Karpas-422 (cell line): ENCODE measurements at regions not wholly inside any gene's neighbourhood (a gene's known extent, or its start where the extent isn't known, plus 50 kb on each side); places are given as distances from the start of the nearest gene placed in this dataset.

Experiments used
- DNase-seq: peaks from one replicate; pipeline ENCODE4 v3.0.0-alpha.2; 2015
- H2AFZ ChIP-seq: fragments of 200-600 bp; sonication (generic); 2 replicates; pipeline ENCODE4 v1.6.1; 2014; ENCODE audit warnings: antibody characterized with exemption, low read length, mixed read lengths
- H3K27ac ChIP-seq: fragments of 200-600 bp; sonication (generic); 2 replicates; pipeline ENCODE4 v1.5.1; 2014; ENCODE audit warnings: mild to moderate bottlenecking, low read length, moderate library complexity
- H3K27me3 ChIP-seq: fragments of 200-600 bp; sonication (generic); 2 replicates; pipeline ENCODE4 v1.6.1; 2014; ENCODE audit warnings: low read length, mixed read lengths
- H3K36me3 ChIP-seq: fragments of 200-600 bp; sonication (generic); 2 replicates; pipeline ENCODE4 v1.6.1; 2014; ENCODE audit warnings: low read length, mixed read lengths; ENCODE audit not compliant: insufficient read depth
- H3K4me1 ChIP-seq: fragments of 200-600 bp; sonication (generic); 2 replicates; pipeline ENCODE4 v1.6.1; 2014; ENCODE audit warnings: mild to moderate bottlenecking, low read length, mixed read lengths
- H3K4me2 ChIP-seq: fragments of 200-600 bp; sonication (generic); 2 replicates; pipeline ENCODE4 v1.6.1; 2014; ENCODE audit warnings: low read length, low read depth, mild to moderate bottlenecking; ENCODE audit not compliant: poor library complexity, severe bottlenecking
- H3K4me3 ChIP-seq: fragments of 200-600 bp; sonication (generic); 2 replicates; pipeline ENCODE4 v1.5.1; 2014; ENCODE audit warnings: mild to moderate bottlenecking, antibody characterized with exemption, low read length, mixed read lengths
- H3K79me2 ChIP-seq: fragments of 200-600 bp; sonication (generic); 2 replicates; pipeline ENCODE4 v1.6.1; 2014; ENCODE audit warnings: mild to moderate bottlenecking, low read length, mixed read lengths
- H3K9ac ChIP-seq: fragments of 200-600 bp; sonication (generic); 2 replicates; pipeline ENCODE4 v1.6.0; 2014; ENCODE audit warnings: low read length
- H3K9me2 ChIP-seq: fragments of 200-600 bp; sonication (generic), shearing (Covaris generic); replicated peaks from 2 replicates; pipeline ENCODE4 v1.6.0; 2014; ENCODE audit warnings: mild to moderate bottlenecking, low read length, moderate library complexity; ENCODE audit not compliant: insufficient read depth
- H3K9me3 ChIP-seq: fragments of 300-700, 200-600 bp; sonication (generic); 2 replicates; pipeline ENCODE4 v1.6.1; 2014; ENCODE audit warnings: low read length, mixed read lengths
- H4K20me1 ChIP-seq: fragments of 200-600 bp; sonication (generic); 2 replicates; pipeline ENCODE4 v1.6.1; 2014; ENCODE audit warnings: mild to moderate bottlenecking, antibody characterized with exemption, low read length, low read depth; ENCODE audit not compliant: insufficient read depth

- Histone ChIP-seq H2AFZ (no peak overlapping the region), H4K20me1 (no peaks in the 10 kb centered on the region), H3K27me3 (no peaks in the 10 kb centered on the region), H3K9ac (no peak overlapping the region), H3K4me1 (no peaks in the 10 kb centered on the region), H3K4me2 (no peak overlapping the region), H3K79me2 (no peaks in the 10 kb centered on the region), H3K27ac (no peak overlapping the region), H3K9me2 (no peaks in the 10 kb centered on the region), H3K4me3 (no peak overlapping the region), H3K36me3 (no peaks in the 10 kb centered on the region), H3K9me3 (no peaks in the 10 kb centered on the region)
- DNase-seq: no peak
Observed at GRCh38 chr3:99357131-99357530, 281.3 kb upstream of the COL8A1 start.

DNA sequence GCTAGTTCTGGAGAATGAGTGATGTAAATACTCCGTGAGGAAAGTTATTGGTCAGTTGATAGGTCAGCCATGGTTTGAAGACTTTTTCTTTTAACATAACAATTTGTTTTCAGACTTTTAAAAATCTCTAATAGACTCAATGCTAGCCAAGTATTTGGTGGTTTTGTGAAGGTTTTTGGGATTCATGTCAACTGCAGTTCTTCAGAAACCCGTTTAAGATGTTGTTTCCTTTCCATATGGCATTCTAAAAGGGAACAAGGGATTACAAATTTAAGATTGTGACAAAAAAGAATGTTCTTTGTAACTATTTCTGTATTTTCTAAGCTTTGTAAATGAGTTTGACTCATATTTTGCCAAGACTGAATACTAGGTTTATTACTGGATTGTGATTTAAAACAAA lies 281.7 kb upstream of the COL8A1 start:
- Histone ChIP-seq H3K36me3 (no peaks in the 10 kb centered on the region), H3K27ac (no peak overlapping the region), H3K9me2 (no peaks in the 10 kb centered on the region), H3K9ac (no peak overlapping the region), H3K27me3 (no peaks in the 10 kb centered on the region), H2AFZ (no peak overlapping the region), H3K9me3 (no peaks in the 10 kb centered on the region), H4K20me1 (no peaks in the 10 kb centered on the region), H3K4me2 (no peak overlapping the region), H3K79me2 (no peaks in the 10 kb centered on the region), H3K4me1 (no peaks in the 10 kb centered on the region), H3K4me3 (no peak overlapping the region)
- DNase-seq: no peak

DNA sequence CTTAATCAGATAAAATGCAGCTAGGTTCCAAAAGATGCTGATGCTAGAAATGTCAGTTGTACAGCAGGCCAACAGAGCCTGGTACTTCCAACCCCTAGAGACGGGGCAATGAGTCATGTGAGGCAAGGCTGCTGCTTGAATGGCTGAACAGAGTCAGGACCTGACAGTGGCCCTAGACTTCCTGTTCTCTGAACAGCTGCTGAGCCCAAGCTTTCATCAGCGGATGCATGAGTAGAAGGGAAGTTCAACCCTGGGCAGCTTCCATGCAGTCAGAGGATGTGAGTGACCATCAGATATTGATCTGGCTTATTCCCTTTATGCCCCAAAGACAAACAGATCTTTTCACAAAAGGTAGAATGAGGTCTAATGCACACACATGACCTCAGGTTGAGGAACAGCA lies 282.9 kb upstream of the COL8A1 start:
- Histone ChIP-seq H3K4me3 (no peak overlapping the region), H3K9me3 (no peaks in the 10 kb centered on the region), H3K9ac (no peak overlapping the region), H4K20me1 (no peaks in the 10 kb centered on the region), H3K9me2 (no peaks in the 10 kb centered on the region), H3K27me3 (no peaks in the 10 kb centered on the region), H2AFZ (no peak overlapping the region), H3K4me1 (no peaks in the 10 kb centered on the region), H3K4me2 (no peak overlapping the region), H3K79me2 (no peaks in the 10 kb centered on the region), H3K36me3 (no peaks in the 10 kb centered on the region), H3K27ac (no peak overlapping the region)
- no peak for DNase-seq

- Histone ChIP-seq H3K4me1 (no peaks in the 10 kb centered on the region), H3K9ac (no peak overlapping the region), H2AFZ (no peak overlapping the region), H3K79me2 (no peaks in the 10 kb centered on the region), H3K27ac (no peak overlapping the region), H3K4me2 (no peak overlapping the region), H3K9me3 (no peaks in the 10 kb centered on the region), H3K4me3 (no peak overlapping the region), H4K20me1 (no peaks in the 10 kb centered on the region), H3K27me3 (no peaks in the 10 kb centered on the region), H3K9me2 (no peaks in the 10 kb centered on the region), H3K36me3 (no peaks in the 10 kb centered on the region)
- DNase-seq: no peak
Observed at GRCh38 chr3:99352811-99353210, 285.6 kb upstream of the COL8A1 start.

GRCh38 chr3:99351122-99351521 lies 287.3 kb upstream of the COL8A1 start:
- H3K79me2 ChIP-seq: no peaks in the 10 kb centered on the region
- no peak overlapping the region for H2AFZ ChIP-seq
- no peaks in the 10 kb centered on the region for H3K9me2 ChIP-seq
- no peak overlapping the region for H3K4me2 ChIP-seq
- no peak for DNase-seq
- no peaks in the 10 kb centered on the region for H3K36me3 ChIP-seq
- H3K9ac ChIP-seq: no peak overlapping the region
- H3K9me3 ChIP-seq: no peaks in the 10 kb centered on the region
- no peaks in the 10 kb centered on the region for H3K4me1 ChIP-seq
- H3K27ac ChIP-seq: no peak overlapping the region
- H3K27me3 ChIP-seq: no peaks in the 10 kb centered on the region
- no peak overlapping the region for H3K4me3 ChIP-seq
- H4K20me1 ChIP-seq: no peaks in the 10 kb centered on the region

GRCh38 chr3:99348451-99348850 lies 289.9 kb upstream of the COL8A1 start:
- Histone ChIP-seq H3K27me3 (no peaks in the 10 kb centered on the region), H3K4me1 (no peaks in the 10 kb centered on the region), H3K9me2 (no peaks in the 10 kb centered on the region), H3K79me2 (no peaks in the 10 kb centered on the region), H3K27ac (no peak overlapping the region), H3K4me2 (no peak overlapping the region), H3K36me3 (no peaks in the 10 kb centered on the region), H2AFZ (no peak overlapping the region), H3K9ac (no peak overlapping the region), H3K4me3 (no peak overlapping the region), H3K9me3 (no peaks in the 10 kb centered on the region), H4K20me1 (no peaks in the 10 kb centered on the region)
- no peak for DNase-seq

- H3K9me3 ChIP-seq: no peaks in the 10 kb centered on the region
- no peaks in the 10 kb centered on the region for H3K36me3 ChIP-seq
- no peak overlapping the region for H3K4me3 ChIP-seq
- no peak overlapping the region for H3K4me2 ChIP-seq
- no peaks in the 10 kb centered on the region for H4K20me1 ChIP-seq
- H3K9me2 ChIP-seq: no peaks in the 10 kb centered on the region
- DNase-seq: no peak
- H2AFZ ChIP-seq: no peak overlapping the region
- no peak overlapping the region for H3K27ac ChIP-seq
- H3K9ac ChIP-seq: no peak overlapping the region
- no peaks in the 10 kb centered on the region for H3K4me1 ChIP-seq
- H3K27me3 ChIP-seq: no peaks in the 10 kb centered on the region
- no peaks in the 10 kb centered on the region for H3K79me2 ChIP-seq
Observed at GRCh38 chr3:99344216-99344615, 294.2 kb upstream of the COL8A1 start.

GRCh38 chr3:99342383-99342782 lies 296.0 kb upstream of the COL8A1 start:
- Histone ChIP-seq H3K36me3 (no peaks in the 10 kb centered on the region), H3K4me2 (no peak overlapping the region), H3K4me3 (no peak overlapping the region), H3K79me2 (no peaks in the 10 kb centered on the region), H3K9me3 (no peaks in the 10 kb centered on the region), H2AFZ (no peak overlapping the region), H3K4me1 (no peaks in the 10 kb centered on the region), H3K27me3 (no peaks in the 10 kb centered on the region), H3K27ac (no peak overlapping the region), H3K9ac (no peak overlapping the region), H3K9me2 (0 out of 2 replicates have a peak, but pooled peaks cover 3% of the 10 kb centered on the region), H4K20me1 (no peaks in the 10 kb centered on the region)
- no peak for DNase-seq

GRCh38 chr3:99339222-99339621 lies 299.2 kb upstream of the COL8A1 start:
- H3K9me2 ChIP-seq: 0 out of 2 replicates have a peak, but pooled peaks cover 3% of the 10 kb centered on the region
- H2AFZ ChIP-seq: no peak overlapping the region
- H3K36me3 ChIP-seq: no peaks in the 10 kb centered on the region
- H3K4me1 ChIP-seq: no peaks in the 10 kb centered on the region
- no peaks in the 10 kb centered on the region for H3K9me3 ChIP-seq
- no peaks in the 10 kb centered on the region for H4K20me1 ChIP-seq
- H3K27me3 ChIP-seq: no peaks in the 10 kb centered on the region
- no peak overlapping the region for H3K4me2 ChIP-seq
- no peak overlapping the region for H3K27ac ChIP-seq
- no peak overlapping the region for H3K4me3 ChIP-seq
- no peaks in the 10 kb centered on the region for H3K79me2 ChIP-seq
- DNase-seq: no peak
- H3K9ac ChIP-seq: no peak overlapping the region
